H1 (cell line): ENCODE measurements at regions not wholly inside any gene's neighbourhood (a gene's known extent, or its start where the extent isn't known, plus 50 kb on each side); places are given as distances from the start of the nearest gene placed in this dataset.

ENCODE experiments used
- CTCF ChIA-PET: fragments of 300-600 bp; sonication (Branson Sonifier 250); formaldehyde crosslinking; loops from one replicate; lab custom pipeline; 2021; ENCODE audit not compliant: partially characterized antibody; lab: Charles Lee
- POLR2A ChIA-PET: fragments of 300-600 bp; sonication (Branson Sonifier 250); formaldehyde crosslinking; loops from one replicate; lab custom pipeline; 2021; ENCODE audit warnings: inconsistent platforms; ENCODE audit not compliant: partially characterized antibody; lab: Charles Lee
- DNase-seq, 2 experiments: peaks; one replicate each; pipeline versions ENCODE4 v3.0.0 to v3.0.0-alpha.2; 2010 to 2022; ENCODE audit warnings: low spot score in 2 of 2, low read depth in 1 of 2, mixed read lengths in 1 of 2
- FAIRE-seq: peaks from 2 replicates; lab custom pipeline; 2011; peaks lifted over from hg19 to GRCh38; lab: Jason Lieb, UNC
- H2AFZ ChIP-seq: 2 replicates; pipeline ENCODE4 v1.8.1; 2012; ENCODE audit warnings: low read length, inconsistent platforms
- H2AK5ac ChIP-seq: 2 replicates; pipeline ENCODE4 v1.6.1; 2013; ENCODE audit warnings: low read depth, low read length
- H2BK120ac ChIP-seq: replicated peaks from 2 replicates; pipeline ENCODE3; 2013; ENCODE audit warnings: low read depth, low read length, inconsistent platforms
- H2BK12ac ChIP-seq: 2 replicates; pipeline ENCODE4 v1.6.1; 2013; ENCODE audit warnings: low read depth, low read length
- H2BK15ac ChIP-seq: 2 replicates; pipeline ENCODE4 v1.6.1; 2013; ENCODE audit warnings: low read length
- H2BK20ac ChIP-seq: 2 replicates; pipeline ENCODE4 v1.6.1; 2013; ENCODE audit warnings: low read length
- H2BK5ac ChIP-seq: 2 replicates; pipeline ENCODE4 v1.6.1; 2013; ENCODE audit warnings: low read depth, low read length
- H3K14ac ChIP-seq: 2 replicates; pipeline ENCODE4 v1.6.1; 2013; ENCODE audit warnings: inconsistent platforms; ENCODE audit not compliant: insufficient read length
- H3K18ac ChIP-seq: 2 replicates; pipeline ENCODE4 v1.6.1; 2013; ENCODE audit warnings: low read length; ENCODE audit errors: extremely low read depth
- H3K23ac ChIP-seq: 2 replicates; pipeline ENCODE4 v1.6.1; 2013; ENCODE audit warnings: inconsistent platforms; ENCODE audit not compliant: insufficient read length
- H3K23me2 ChIP-seq: 2 replicates; pipeline ENCODE4 v1.6.1; 2013; ENCODE audit warnings: low read depth, low read length
- H3K27ac ChIP-seq: 2 replicates; pipeline ENCODE4 v1.6.1; 2011; ENCODE audit warnings: low read depth, low read length, inconsistent platforms
- H3K27me3 ChIP-seq, 4 experiments: replicated peaks in 1 of 4; 1 replicate in 1 of 4; 2 replicates in 3 of 4; pipeline versions ENCODE4 v1.6.1 to v1.8.1; 2011 to 2013; ENCODE audit warnings: low read length in 3 of 4, mild to moderate bottlenecking in 3 of 4, inconsistent platforms in 2 of 4, mixed read lengths in 2 of 4, moderate library complexity in 1 of 4; ENCODE audit not compliant: control insufficient read depth in 3 of 4, insufficient read depth in 3 of 4; ENCODE audit errors: extremely low read depth in 1 of 4
- H3K36me3 ChIP-seq, 4 experiments: 2 replicates each; pipeline versions ENCODE4 v1.6.1 to v1.8.1; 2011 to 2013; ENCODE audit warnings: mild to moderate bottlenecking in 4 of 4, low read length in 3 of 4, moderate library complexity in 2 of 4, control low read depth in 1 of 4, inconsistent platforms in 1 of 4; ENCODE audit not compliant: insufficient read depth in 4 of 4, control insufficient read depth in 2 of 4
- H3K4ac ChIP-seq: replicated peaks from 2 replicates; pipeline ENCODE3; 2013; ENCODE audit warnings: low read length, low read depth, mixed read lengths, inconsistent platforms; ENCODE audit not compliant: insufficient read length
- H3K4me1 ChIP-seq, 4 experiments: replicated peaks in 1 of 4; 1 replicate in 1 of 4; 2 replicates in 3 of 4; pipeline versions ENCODE4 v1.6.1 to v1.8.1; 2011 to 2013; ENCODE audit warnings: low read length in 3 of 4, inconsistent platforms in 2 of 4, mixed read lengths in 1 of 4; ENCODE audit not compliant: insufficient read depth in 4 of 4, control insufficient read depth in 3 of 4
- H3K4me2 ChIP-seq, 2 experiments: 2 replicates each; pipeline versions ENCODE4 v1.6.1 to v1.8.1; 2011 to 2013; ENCODE audit warnings: low read depth in 2 of 2, low read length in 2 of 2, control low read depth in 1 of 2, inconsistent platforms in 1 of 2, mild to moderate bottlenecking in 1 of 2; ENCODE audit not compliant: insufficient read depth in 1 of 2
- H3K4me3 ChIP-seq, 4 experiments: fragments of 200-600, 300-600 bp in 1 of 4; sonication (generic), shearing (Covaris generic), sonication (Bioruptor Twin) in 1 of 4; 2 replicates each; pipeline versions ENCODE4 v1.5.1 to v1.8.1; 2011 to 2016; ENCODE audit warnings: low read length in 4 of 4, low read depth in 3 of 4, control low read depth in 2 of 4, inconsistent platforms in 2 of 4, mild to moderate bottlenecking in 2 of 4, mixed read lengths in 1 of 4, moderate library complexity in 1 of 4; ENCODE audit not compliant: insufficient read depth in 2 of 4; ENCODE audit errors: extremely low read depth in 1 of 4
- H3K56ac ChIP-seq: replicated peaks from 2 replicates; pipeline ENCODE3; 2013; ENCODE audit warnings: low read depth, mild to moderate bottlenecking, mixed read lengths, low read length, inconsistent platforms; ENCODE audit not compliant: insufficient read length
- H3K79me1 ChIP-seq: 2 replicates; pipeline ENCODE4 v1.6.1; 2013; ENCODE audit warnings: low read depth, low read length, control low read depth
- H3K79me2 ChIP-seq, 2 experiments: 2 replicates each; pipeline versions ENCODE4 v1.6.1 to v1.8.1; 2012 to 2013; ENCODE audit warnings: low read length in 2 of 2, mild to moderate bottlenecking in 2 of 2, inconsistent platforms in 1 of 2; ENCODE audit not compliant: insufficient read depth in 2 of 2, control insufficient read depth in 1 of 2
- H3K9ac ChIP-seq, 4 experiments: replicated peaks in 1 of 4; 1 replicate in 1 of 4; 2 replicates in 3 of 4; pipeline versions ENCODE4 v1.6.1 to v1.8.1; 2011 to 2013; ENCODE audit warnings: low read depth in 3 of 4, low read length in 3 of 4, control low read depth in 2 of 4, mild to moderate bottlenecking in 2 of 4, moderate library complexity in 2 of 4, inconsistent platforms in 1 of 4; ENCODE audit errors: extremely low read depth in 1 of 4
- H3K9me3 ChIP-seq, 2 experiments: 2 replicates each; pipeline versions ENCODE4 v1.6.1 to v1.8.1; 2012 to 2013; ENCODE audit warnings: mild to moderate bottlenecking in 2 of 2, moderate library complexity in 2 of 2, control low read depth in 1 of 2, inconsistent platforms in 1 of 2, low read depth in 1 of 2, low read length in 1 of 2, mixed read lengths in 1 of 2; ENCODE audit not compliant: insufficient read depth in 2 of 2
- H4K20me1 ChIP-seq, 2 experiments: replicated peaks in 1 of 2; 2 replicates each; pipeline versions ENCODE3 to v1.8.1; 2011 to 2013; ENCODE audit warnings: inconsistent platforms in 2 of 2, low read length in 2 of 2, mild to moderate bottlenecking in 1 of 2; ENCODE audit not compliant: insufficient read depth in 2 of 2, control insufficient read depth in 1 of 2
- H4K5ac ChIP-seq: 2 replicates; pipeline ENCODE4 v1.6.1; 2013; ENCODE audit warnings: low read length, low read depth, mixed read lengths, inconsistent platforms; ENCODE audit not compliant: insufficient read length
- H4K8ac ChIP-seq: 2 replicates; pipeline ENCODE4 v1.8.0; 2013; ENCODE audit warnings: mild to moderate bottlenecking, moderate library complexity, low read length, inconsistent platforms; ENCODE audit not compliant: insufficient read depth; ENCODE audit errors: extremely low read depth
- H4K91ac ChIP-seq: replicated peaks from 2 replicates; pipeline ENCODE3; 2013; ENCODE audit warnings: low read length, mixed read lengths, inconsistent platforms; ENCODE audit not compliant: insufficient read length
- BACH1 ChIP-seq: IDR thresholded peaks from 2 replicates; pipeline ENCODE4 v1.6.1; 2012; ENCODE audit warnings: low read length, improper control_type of control experiment
- BRCA1 ChIP-seq: IDR thresholded peaks from 2 replicates; pipeline ENCODE4 v1.6.1; 2012; ENCODE audit warnings: low read depth, low read length, improper control_type of control experiment
- NRF1 ChIP-seq: IDR thresholded peaks from 2 replicates; pipeline ENCODE4 v1.6.1; 2011; ENCODE audit warnings: mild to moderate bottlenecking, low read depth, low read length, improper control_type of control experiment
- RAD21 ChIP-seq, 2 experiments: IDR thresholded peaks in 1 of 2; conservative IDR thresholded peaks in 1 of 2; 2 replicates each; pipeline ENCODE4 v1.6.1; 2011; ENCODE audit warnings: low read depth in 2 of 2, low read length in 2 of 2, improper control_type of control experiment in 1 of 2, inconsistent platforms in 1 of 2, mild to moderate bottlenecking in 1 of 2, moderate library complexity in 1 of 2
- RNF2 ChIP-seq: fragments of 200-900, 300-1000 bp; sonication (generic); IDR thresholded peaks from 2 replicates; pipeline ENCODE4 v1.7.1; 2016; ENCODE audit warnings: borderline replicate concordance, low read depth, mild to moderate bottlenecking, antibody characterized with exemption, low read length; ENCODE audit not compliant: poor library complexity, severe bottlenecking; ENCODE audit errors: missing control alignments
- SIN3A ChIP-seq, 2 experiments: IDR thresholded peaks in 1 of 2; conservative IDR thresholded peaks in 1 of 2; 2 replicates each; pipeline ENCODE4 v1.6.1; 2011 to 2012; ENCODE audit warnings: low read length in 2 of 2, improper control_type of control experiment in 1 of 2, low read depth in 1 of 2, mild to moderate bottlenecking in 1 of 2
- SP1 ChIP-seq: IDR thresholded peaks from 2 replicates; pipeline ENCODE4 v1.6.1; 2011; ENCODE audit warnings: low read depth, low read length
- SUZ12 ChIP-seq: fragments of 200-600 bp; sonication (generic); IDR thresholded peaks from 2 replicates; pipeline ENCODE4 v1.6.1; 2012; ENCODE audit warnings: mild to moderate bottlenecking, inconsistent platforms, low read length, moderate library complexity, mixed read lengths
- TAF7 ChIP-seq: optimal IDR thresholded peaks from 2 replicates; pipeline ENCODE3; 2011; ENCODE audit warnings: low read depth, mild to moderate bottlenecking, inconsistent platforms, low read length, moderate library complexity, borderline replicate concordance
- TBP ChIP-seq: IDR thresholded peaks from 2 replicates; pipeline ENCODE4 v1.6.1; 2011; ENCODE audit warnings: low read depth, low read length, improper control_type of control experiment
- USF2 ChIP-seq: IDR thresholded peaks from 2 replicates; pipeline ENCODE4 v1.6.1; 2011; ENCODE audit warnings: low read length, improper control_type of control experiment
- YY1 ChIP-seq: IDR thresholded peaks from 2 replicates; pipeline ENCODE4 v1.6.1; 2011; ENCODE audit warnings: low read depth, mild to moderate bottlenecking, low read length
- WGBS, 2 experiments: shearing (Covaris generic) in 1 of 2; methylation state at CpG; one replicate each; pipeline versions ENCODE4 v1.1.6 to v1.1.7; 2013 to 2015; ENCODE audit warnings: low lambda C conversion rate in 2 of 2, mixed read lengths in 2 of 2, inconsistent platforms in 1 of 2, low coverage in 1 of 2, missing lambda C conversion rate in 1 of 2; ENCODE audit not compliant: insufficient replicate concordance in 2 of 2, insufficient coverage in 1 of 2, insufficient read length in 1 of 2; ENCODE audit errors: extremely low coverage in 1 of 2, missing lambda C conversion rate in 1 of 2; 5-methylcytosine and 5-hydroxymethylcytosine counted together

DNA sequence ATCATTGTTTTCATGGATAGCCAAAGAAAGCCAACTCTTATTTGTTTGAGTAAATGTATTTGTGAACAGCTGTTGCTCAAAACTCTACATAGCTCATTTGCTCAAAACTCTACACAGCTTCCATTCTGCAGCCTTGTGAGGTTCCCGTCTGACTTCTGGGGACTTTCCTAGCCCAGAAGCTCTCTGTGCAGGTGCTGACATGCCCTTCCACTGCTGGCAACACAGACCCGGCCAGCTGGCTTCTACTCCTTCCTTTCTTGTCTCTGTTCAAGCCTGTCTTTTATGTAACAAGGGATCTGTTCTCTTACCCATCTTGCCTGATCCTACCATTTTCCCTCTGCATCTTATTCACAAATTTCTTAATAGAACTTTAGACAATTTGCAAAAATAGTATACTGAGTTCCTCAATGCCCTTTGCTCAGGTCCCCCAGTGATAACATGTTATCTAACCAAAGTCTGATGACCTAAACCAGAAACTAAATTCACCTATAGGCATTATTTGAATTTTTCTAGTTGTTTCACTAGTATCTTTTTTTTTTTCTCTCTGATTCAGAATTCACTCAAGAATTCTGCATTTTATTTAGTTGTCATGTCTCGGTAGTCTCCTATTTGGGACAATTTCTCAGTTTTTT, 556.5 kb upstream of the SEMA6A start:
- ChIA-PET CTCF (no interaction called here), POLR2A (no interaction called here)
- H2BK5ac ChIP-seq = no peak overlapping the region
- no peak overlapping the region for H2AK5ac ChIP-seq
- no peak overlapping the region for H3K4me2 ChIP-seq
- no peak overlapping the region for H3K18ac ChIP-seq
- H3K56ac ChIP-seq = no peak overlapping the region
- no peaks in the 10 kb centered on the region for H4K20me1 ChIP-seq
- H3K79me1 ChIP-seq = no peaks in the 10 kb centered on the region
- no peak for DNase-seq
- no peak overlapping the region for H2BK12ac ChIP-seq
- H2BK120ac ChIP-seq = no peak overlapping the region
- no peak overlapping the region for H3K4ac ChIP-seq
- H4K8ac ChIP-seq = no peak overlapping the region
- no peak overlapping the region for H4K91ac ChIP-seq
- H3K27me3 ChIP-seq = no peaks in the 10 kb centered on the region
- no peak overlapping the region for H3K14ac ChIP-seq
- H3K9ac ChIP-seq = no peak overlapping the region
- no peak overlapping the region for H2BK20ac ChIP-seq
- H3K23me2 ChIP-seq = no peaks in the 10 kb centered on the region
- H4K5ac ChIP-seq = no peak overlapping the region
- no peak overlapping the region for H3K23ac ChIP-seq
- no peak overlapping the region for H3K27ac ChIP-seq
- no peak overlapping the region for H3K4me3 ChIP-seq
- no peak overlapping the region; the same call in 1 of the 2 replicates for H2AFZ ChIP-seq
- no peaks in the 10 kb centered on the region for H3K79me2 ChIP-seq
- no peaks in the 10 kb centered on the region for H3K36me3 ChIP-seq
- H3K9me3 ChIP-seq = 0 out of 4 replicates have a peak, but pooled peaks cover 0 to 3% of the 10 kb centered on the region in 2 experiments
- 76% methylated on average over 3 of the region's 3 CpGs; no CpG with 5 or more reads in 1 of the 2 experiments for WGBS, 2 experiments
- no peak for FAIRE-seq
- no peaks in the 10 kb centered on the region for H3K4me1 ChIP-seq
- no peak overlapping the region for H2BK15ac ChIP-seq
- TF ChIP-seq YY1 (no peak), RAD21 (IDR thresholded peaks at IDR 0.05 in 1 of 2, conservative IDR thresholded peaks at IDR 0.05 in 1 of 2; ENCODE audit: low read depth in 2 of 2, low read length in 2 of 2) (no peak), RNF2 (no peak), BRCA1 (no peak), USF2 (no peak), TAF7 (no peak), SUZ12 (no peak), TBP (no peak), SIN3A (conservative IDR thresholded peaks at IDR 0.05 in 1 of 2, IDR thresholded peaks at IDR 0.05 in 1 of 2; ENCODE audit: low read depth in 1 of 2, low read length in 2 of 2) (no peak), BACH1 (no peak), NRF1 (no peak), SP1 (no peak)
